Omental fat pad (tissue), 3 donors: ENCODE measurements at regions not wholly inside any gene's neighbourhood (a gene's known extent, or its start where the extent isn't known, plus 50 kb on each side); places are given as distances from the start of the nearest gene placed in this dataset.
"Not testable (repeated sequence)": the region's sequence is repeated elsewhere in the genome, so short reads cannot be mapped to it uniquely, and the experiment has no call there.

ENCODE experiments used
- ATAC-seq: fragments of 150-250 bp; one replicate; pipeline ENCODE4 v1.9.1; 2016; ENCODE audit warnings: mild to moderate bottlenecking, moderate library complexity; ENCODE audit not compliant: low FRiP score
- DNase-seq: peaks from one replicate; pipeline ENCODE4 v3.0.0-alpha.2; 2019; ENCODE audit warnings: low spot score
- CTCF ChIP-seq, 3 donors: fragments of 450-650 bp; IDR thresholded peaks; one replicate each; pipeline ENCODE4 v1.5.1; 2016 to 2017; ENCODE audit warnings: antibody characterized with exemption in 3 of 3, mild to moderate bottlenecking in 3 of 3, moderate library complexity in 2 of 3

GRCh38 chr10:21396889-21397288 lies 128.6 kb downstream of the SKIDA1 start:
- no peak for ATAC-seq
- TF ChIP-seq CTCF (IDR thresholded peaks at IDR 0.05) = no peak
- no peak for DNase-seq

- TF ChIP-seq CTCF (IDR thresholded peaks at IDR 0.05) = no peak
- ATAC-seq = no peak
Observed at GRCh38 chr10:21393931-21394330, 131.6 kb downstream of the SKIDA1 start.

GRCh38 chr10:21388589-21388988 lies 136.9 kb downstream of the SKIDA1 start:
- ATAC-seq (no peak), DNase-seq (no peak)
- TF ChIP-seq CTCF (IDR thresholded peaks at IDR 0.05) = no peak

More at GRCh38 chr10:21393931-21394330, 131.6 kb downstream of the SKIDA1 start:
- DNase-seq = no peak

GRCh38 chr10:21387868-21388267 lies 137.6 kb downstream of the SKIDA1 start:
- no peak for DNase-seq
- no peak for TF ChIP-seq CTCF (IDR thresholded peaks at IDR 0.05)
- no peak for ATAC-seq

- ATAC-seq (no peak), DNase-seq (no peak)
- TF ChIP-seq CTCF (IDR thresholded peaks at IDR 0.05) = no peak
Observed at GRCh38 chr10:21385996-21386585, 139.4 kb downstream of the SKIDA1 start.

GRCh38 chr10:21385536-21385935 lies 139.9 kb downstream of the SKIDA1 start:
- DNase-seq (no peak), ATAC-seq (no peak)
- TF ChIP-seq CTCF (IDR thresholded peaks at IDR 0.05) = no peak

- TF ChIP-seq CTCF (IDR thresholded peaks at IDR 0.05) = no peak
- DNase-seq (no peak), ATAC-seq (no peak)
Observed at GRCh38 chr10:21379143-21379542, 146.3 kb downstream of the SKIDA1 start.

- not testable (repeated sequence) for ATAC-seq, DNase-seq
Observed at GRCh38 chr10:21375274-21375673, 150.2 kb downstream of the SKIDA1 start.

GRCh38 chr10:21373881-21374280 lies 151.6 kb downstream of the SKIDA1 start:
- DNase-seq, ATAC-seq: not testable (repeated sequence)
